Natural killer cell (primary cell): ENCODE measurements at regions not wholly inside any gene's neighbourhood (a gene's known extent, or its start where the extent isn't known, plus 50 kb on each side); places are given as distances from the start of the nearest gene placed in this dataset.

Experiments used
- ATAC-seq, 3 donors: fragments of 150-1000 bp in 2 of 3; fragments of 200-7000 bp in 1 of 3; cut with Tn5 transposase; 1 replicate in 1 of 3; 2 replicates in 2 of 3; pipeline ENCODE4 v1.10.0; 2021; ENCODE audit warnings: mild to moderate bottlenecking in 2 of 3, moderate library complexity in 2 of 3
- DNase-seq, 2 donors: peaks; one replicate each; pipeline versions ENCODE4 v3.0.0 to v3.0.0-alpha.2; 2013 to 2021; ENCODE audit warnings: mixed read lengths in 1 of 2
- H3K27ac ChIP-seq: one replicate; pipeline ENCODE4 v1.5.1; 2013; ENCODE audit warnings: mild to moderate bottlenecking, low read length
- H3K27me3 ChIP-seq: one replicate; pipeline ENCODE4 v1.6.1; 2013; ENCODE audit warnings: low read length; ENCODE audit not compliant: control insufficient read depth, insufficient read depth
- H3K36me3 ChIP-seq: one replicate; pipeline ENCODE4 v1.6.1; 2013; ENCODE audit warnings: low read length; ENCODE audit not compliant: control insufficient read depth, insufficient read depth
- H3K4me1 ChIP-seq: one replicate; pipeline ENCODE4 v1.6.1; 2013; ENCODE audit warnings: low read length; ENCODE audit not compliant: control insufficient read depth, insufficient read depth
- H3K4me3 ChIP-seq: one replicate; pipeline ENCODE4 v1.5.1; 2013; ENCODE audit warnings: low read length
- H3K9me3 ChIP-seq: one replicate; pipeline ENCODE4 v1.6.1; 2013; ENCODE audit warnings: low read length; ENCODE audit not compliant: control insufficient read depth, insufficient read depth
- H3K27ac Mint-ChIP-seq, 2 donors: one replicate each; pipeline ENCODE4 v1.8.0; 2022; ENCODE audit warnings: mild to moderate bottlenecking in 2 of 2, mixed read lengths in 2 of 2, moderate library complexity in 1 of 2
- H3K27me3 Mint-ChIP-seq, 2 donors: one replicate each; pipeline ENCODE4 v1.8.0; 2022; ENCODE audit warnings: low read depth in 2 of 2, mixed read lengths in 2 of 2
- H3K36me3 Mint-ChIP-seq: one replicate; pipeline ENCODE4 v1.8.0; 2022; ENCODE audit warnings: mixed read lengths
- H3K4me1 Mint-ChIP-seq, 2 donors: one replicate each; pipeline ENCODE4 v1.8.0; 2022; ENCODE audit warnings: mixed read lengths in 2 of 2
- H3K4me3 Mint-ChIP-seq: one replicate; pipeline ENCODE4 v1.8.0; 2022; ENCODE audit warnings: mild to moderate bottlenecking, moderate library complexity, mixed read lengths
- H3K9me3 Mint-ChIP-seq, 2 donors: one replicate each; pipeline ENCODE4 v1.8.0; 2022; ENCODE audit warnings: mixed read lengths in 2 of 2
- WGBS: methylation state at CpG from one replicate; pipeline ENCODE4 v1.1.7; 2013; ENCODE audit warnings: missing lambda C conversion rate; ENCODE audit not compliant: insufficient coverage; 5-methylcytosine and 5-hydroxymethylcytosine counted together
- intact Hi-C: fragments of 100-400 bp; cut with micrococcal nuclease; formaldehyde crosslinking; loops from one replicate; pipeline ENCODE4 v1.14.2; 2022
- TF ChIP-seq, protein P1 (sequence below): fragments of 200-600 bp; IDR thresholded peaks from one replicate; pipeline ENCODE4 v1.8.0; 2022; ENCODE audit warnings: antibody characterized with exemption

DNA sequence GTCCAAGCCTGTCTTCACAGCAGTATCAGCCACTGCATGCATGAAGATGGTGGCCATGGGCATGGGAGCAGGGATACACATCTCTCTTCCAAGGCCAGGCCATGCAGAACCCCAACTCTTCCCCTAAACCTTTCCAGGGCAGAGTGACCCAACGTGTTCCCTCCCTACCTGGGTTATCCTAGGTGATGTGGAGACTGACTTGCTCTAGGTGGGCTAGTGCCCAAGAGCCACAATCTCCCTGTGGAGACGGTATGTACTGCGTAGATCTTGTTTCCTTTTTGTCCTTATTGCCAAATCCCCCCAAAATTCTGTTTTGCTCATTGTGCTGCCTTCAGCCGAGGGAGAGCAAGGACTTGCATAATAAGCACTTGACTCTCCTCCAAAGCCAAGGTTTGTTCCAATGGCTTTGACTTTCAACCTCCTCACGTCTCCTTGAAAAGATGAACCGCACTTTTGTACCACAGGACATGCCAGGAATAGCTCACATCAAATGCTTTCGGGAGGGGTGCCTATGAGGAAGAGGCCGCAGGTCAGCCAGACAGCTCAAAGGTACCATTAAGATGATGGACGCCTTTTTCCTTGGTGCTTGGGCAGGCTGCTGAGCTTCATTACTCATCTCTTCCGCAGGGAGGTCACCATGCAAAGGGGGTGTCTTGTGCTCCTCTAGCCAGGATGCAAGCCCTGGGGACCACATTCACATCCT, 76.2 kb upstream of the GLI2 start:
- intact Hi-C loops: no loop called here
- H3K4me1 ChIP-seq: no peaks in the 10 kb centered on the region
- Mint-ChIP-seq H3K9me3 (peaks cover 0 to 1% of the 10 kb centered on the region in 2 donors), H3K27ac (no peak overlapping the region), H3K4me1 (no peaks in the 10 kb centered on the region), H3K4me3 (no peak overlapping the region), H3K27me3 (peaks cover 17 to 33% of the 10 kb centered on the region in 2 donors), H3K36me3 (no peaks in the 10 kb centered on the region)
- DNase-seq (no peak), ATAC-seq (no peak)
- no peaks in the 10 kb centered on the region for H3K27me3 ChIP-seq
- H3K27ac ChIP-seq: no peak overlapping the region
- H3K4me3 ChIP-seq: no peak overlapping the region
- TF ChIP-seq, protein P1, sequence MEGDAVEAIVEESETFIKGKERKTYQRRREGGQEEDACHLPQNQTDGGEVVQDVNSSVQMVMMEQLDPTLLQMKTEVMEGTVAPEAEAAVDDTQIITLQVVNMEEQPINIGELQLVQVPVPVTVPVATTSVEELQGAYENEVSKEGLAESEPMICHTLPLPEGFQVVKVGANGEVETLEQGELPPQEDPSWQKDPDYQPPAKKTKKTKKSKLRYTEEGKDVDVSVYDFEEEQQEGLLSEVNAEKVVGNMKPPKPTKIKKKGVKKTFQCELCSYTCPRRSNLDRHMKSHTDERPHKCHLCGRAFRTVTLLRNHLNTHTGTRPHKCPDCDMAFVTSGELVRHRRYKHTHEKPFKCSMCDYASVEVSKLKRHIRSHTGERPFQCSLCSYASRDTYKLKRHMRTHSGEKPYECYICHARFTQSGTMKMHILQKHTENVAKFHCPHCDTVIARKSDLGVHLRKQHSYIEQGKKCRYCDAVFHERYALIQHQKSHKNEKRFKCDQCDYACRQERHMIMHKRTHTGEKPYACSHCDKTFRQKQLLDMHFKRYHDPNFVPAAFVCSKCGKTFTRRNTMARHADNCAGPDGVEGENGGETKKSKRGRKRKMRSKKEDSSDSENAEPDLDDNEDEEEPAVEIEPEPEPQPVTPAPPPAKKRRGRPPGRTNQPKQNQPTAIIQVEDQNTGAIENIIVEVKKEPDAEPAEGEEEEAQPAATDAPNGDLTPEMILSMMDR: no peak
- H3K9me3 ChIP-seq: no peaks in the 10 kb centered on the region
- H3K36me3 ChIP-seq: no peaks in the 10 kb centered on the region
- WGBS: 88% methylated on average over 10 of the region's 10 CpGs

DNA sequence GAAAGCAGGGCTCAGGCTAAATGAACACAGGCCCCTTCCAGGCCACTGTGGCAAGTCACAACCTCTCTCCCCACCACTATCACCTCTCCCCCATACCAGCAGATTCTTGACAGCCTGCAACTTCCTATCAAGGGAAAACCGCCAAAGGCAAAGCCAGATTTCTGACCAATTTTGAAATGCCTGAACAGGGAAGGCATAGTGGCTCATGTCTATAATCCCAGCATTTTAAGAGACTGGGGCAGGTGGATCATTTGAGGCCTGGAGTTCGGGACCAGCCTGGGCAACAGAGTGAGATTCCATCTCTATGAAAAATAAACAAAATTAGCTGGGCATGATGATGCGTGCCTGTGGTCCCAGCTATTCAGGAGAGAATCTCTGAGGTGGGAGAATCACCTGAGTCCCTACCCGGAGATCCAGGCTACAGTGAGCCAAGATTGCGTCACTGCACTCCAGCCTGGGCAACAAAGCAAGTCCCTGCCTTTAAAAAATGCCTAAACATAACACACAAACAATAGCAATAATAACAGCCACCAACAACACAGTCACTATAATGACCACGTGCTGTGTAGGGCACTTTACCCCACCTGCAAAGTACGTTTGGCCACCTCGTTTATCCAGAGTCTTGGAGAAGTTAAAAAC, 75.5 kb upstream of the GLI2 start:
- H3K27me3 Mint-ChIP-seq: peaks cover 15 to 31% of the 10 kb centered on the region in 2 donors
- peaks cover 0 to 3% of the 10 kb centered on the region in 2 donors for H3K9me3 Mint-ChIP-seq
- no peak for DNase-seq

DNA sequence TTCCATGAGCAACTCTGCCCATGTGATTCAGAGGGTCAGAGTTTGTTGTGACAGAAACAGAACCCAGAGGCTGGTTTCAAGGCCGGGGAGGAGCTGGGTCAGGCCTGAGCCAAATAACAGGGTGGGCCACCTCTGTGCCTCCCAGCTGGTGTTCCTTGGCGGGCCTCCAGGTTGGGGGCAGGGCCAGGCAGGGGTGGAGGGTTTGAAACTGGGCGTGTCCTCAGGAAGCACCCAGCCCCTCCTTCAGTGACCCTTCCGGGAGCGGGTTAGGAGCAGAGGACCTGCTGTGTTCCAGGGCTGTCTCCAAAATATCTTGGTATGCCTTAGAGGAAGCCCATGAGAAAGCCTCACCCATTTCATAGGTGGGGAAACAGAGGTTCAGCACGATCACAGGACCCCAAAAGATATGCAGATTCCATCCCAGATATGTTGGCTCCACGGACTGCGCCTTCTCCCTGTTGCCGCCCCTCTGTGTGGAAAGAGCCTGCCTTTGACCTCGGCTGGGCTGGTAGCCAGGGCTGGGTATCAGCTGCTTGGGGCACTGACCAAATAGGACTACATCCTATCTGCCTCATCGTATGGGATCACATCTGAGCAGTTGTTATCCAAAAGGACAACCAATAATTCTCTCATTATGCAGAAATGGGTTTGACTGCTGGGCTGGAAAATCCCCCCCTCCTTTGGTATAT, 74.8 kb upstream of the GLI2 start:
- TF ChIP-seq, protein P1: no peak
- H3K4me1 Mint-ChIP-seq: no peaks in the 10 kb centered on the region
- Histone ChIP-seq H3K4me3 (no peak overlapping the region), H3K27me3 (no peaks in the 10 kb centered on the region), H3K9me3 (no peaks in the 10 kb centered on the region), H3K4me1 (no peaks in the 10 kb centered on the region), H3K27ac (no peak overlapping the region), H3K36me3 (no peaks in the 10 kb centered on the region)
- no peak overlapping the region for H3K4me3 Mint-ChIP-seq
- DNase-seq (no peak), ATAC-seq (no peak)
- intact Hi-C loops: no loop called here
- no peak overlapping the region for H3K27ac Mint-ChIP-seq
- 71% methylated on average over 11 of the region's 11 CpGs for WGBS
- H3K27me3 Mint-ChIP-seq: peaks cover 13 to 30% of the 10 kb centered on the region in 2 donors
- no peaks in the 10 kb centered on the region for H3K36me3 Mint-ChIP-seq
- H3K9me3 Mint-ChIP-seq: peaks cover 0 to 3% of the 10 kb centered on the region in 2 donors

More for the DNA sequence above, 75.5 kb upstream of the GLI2 start:
- Mint-ChIP-seq H3K27ac (no peak overlapping the region), H3K4me3 (no peak overlapping the region), H3K36me3 (no peaks in the 10 kb centered on the region), H3K4me1 (no peaks in the 10 kb centered on the region)
- Histone ChIP-seq H3K27me3 (no peaks in the 10 kb centered on the region), H3K36me3 (no peaks in the 10 kb centered on the region), H3K4me3 (no peak overlapping the region), H3K27ac (no peak overlapping the region), H3K4me1 (no peaks in the 10 kb centered on the region), H3K9me3 (no peaks in the 10 kb centered on the region)
- TF ChIP-seq, protein P1: no peak
- intact Hi-C loops: no loop called here
- WGBS: 88% methylated on average over 8 of the region's 8 CpGs
- no peak for ATAC-seq
